NCI-H2196 treated with DMSO at 0.1 percent for 48 hours (cell line): ENCODE measurements at regions not wholly inside any gene's neighbourhood (a gene's known extent, or its start where the extent isn't known, plus 50 kb on each side); places are given as distances from the start of the nearest gene placed in this dataset.
"Not testable (repeated sequence)": the region's sequence is repeated elsewhere in the genome, so short reads cannot be mapped to it uniquely, and the experiment has no call there.

ENCODE experiments used
- DNase-seq: peaks from one replicate; lab custom pipeline; 2025; ENCODE audit not compliant: unreplicated experiment; lab: John Stamatoyannopoulos, UW

- DNase-seq = no peak
Observed at GRCh38 chr4:27119239-27119638, 258.6 kb downstream of the STIM2 start.

- no peak for DNase-seq
Observed at GRCh38 chr4:27121830-27122229, 261.2 kb downstream of the STIM2 start.

GRCh38 chr4:27123123-27123768 lies 262.6 kb downstream of the STIM2 start:
- DNase-seq = no peak

GRCh38 chr4:27123769-27124124 lies 263.1 kb downstream of the STIM2 start:
- DNase-seq = no peak

- DNase-seq = not testable (repeated sequence)
Observed at GRCh38 chr4:27126895-27127294, 266.3 kb downstream of the STIM2 start.

- no peak for DNase-seq
Observed at GRCh38 chr4:27128443-27128842, 267.8 kb downstream of the STIM2 start.

- no peak for DNase-seq
Observed at GRCh38 chr4:27129871-27130366, 269.3 kb downstream of the STIM2 start.

GRCh38 chr4:27132497-27132896 lies 271.9 kb downstream of the STIM2 start:
- no peak for DNase-seq

GRCh38 chr4:27140486-27140885 lies 279.8 kb downstream of the STIM2 start:
- no peak for DNase-seq

GRCh38 chr4:27141530-27141929 lies 280.9 kb downstream of the STIM2 start:
- DNase-seq = no peak

GRCh38 chr4:27142841-27143240 lies 282.2 kb downstream of the STIM2 start:
- no peak for DNase-seq

- DNase-seq = no peak
Observed at GRCh38 chr4:27145597-27145996, 285.0 kb downstream of the STIM2 start.

GRCh38 chr4:27148211-27148895 lies 287.7 kb downstream of the STIM2 start:
- DNase-seq = no peak

- DNase-seq = no peak
Observed at GRCh38 chr4:27149541-27150212, 289.0 kb downstream of the STIM2 start.

GRCh38 chr4:27152703-27153102 lies 292.1 kb downstream of the STIM2 start:
- no peak for DNase-seq

- no peak for DNase-seq
Observed at GRCh38 chr4:27154706-27155105, 294.1 kb downstream of the STIM2 start.

- no peak for DNase-seq
Observed at GRCh38 chr4:27161191-27161590, 300.6 kb downstream of the STIM2 start.

GRCh38 chr4:27168783-27169182 lies 308.1 kb downstream of the STIM2 start:
- DNase-seq = no peak

- DNase-seq = no peak
Observed at GRCh38 chr4:27173280-27173679, 312.6 kb downstream of the STIM2 start.

GRCh38 chr4:27176400-27176799 lies 315.8 kb downstream of the STIM2 start:
- peak; percentile 19 for DNase-seq

- no peak for DNase-seq
Observed at GRCh38 chr4:27176881-27177280, 316.2 kb downstream of the STIM2 start.

- no peak for DNase-seq
Observed at GRCh38 chr4:27178061-27178460, 317.4 kb downstream of the STIM2 start.
